ENCODE measurements at regions not wholly inside any gene's neighbourhood (a gene's known extent, or its start where the extent isn't known, plus 50 kb on each side); places are given as distances from the start of the nearest gene placed in this dataset. TPM values are rescaled to one million over a fixed set of nuclear protein-coding genes. Genes with fewer than 3 reads are reported as not detected.

Small RNA genes in the stretch of these regions (small RNA-seq; reads per million reads assigned to genes)
- gene MIR7158, result not detected

Measured in skeletal muscle tissue (tissue), 1 donor.